ENCODE measurements at regions not wholly inside any gene's neighbourhood (a gene's known extent, or its start where the extent isn't known, plus 50 kb on each side); places are given as distances from the start of the nearest gene placed in this dataset.

- DNase-seq (ENCODE audit: low read depth in 4 of 4, low spot score in 2 of 4): no peak
Measured at GRCh38 chr20:50257860-50258259, 67.2 kb downstream of the CEBPB start.

- no peak for DNase-seq (ENCODE audit: low read depth in 4 of 4, low spot score in 2 of 4)
Measured at GRCh38 chr20:50258790-50259483, 68.3 kb downstream of the CEBPB start.

GRCh38 chr20:50259705-50260478 lies 69.3 kb downstream of the CEBPB start:
- DNase-seq (ENCODE audit: low read depth in 4 of 4, low spot score in 2 of 4): no peak

DNA sequence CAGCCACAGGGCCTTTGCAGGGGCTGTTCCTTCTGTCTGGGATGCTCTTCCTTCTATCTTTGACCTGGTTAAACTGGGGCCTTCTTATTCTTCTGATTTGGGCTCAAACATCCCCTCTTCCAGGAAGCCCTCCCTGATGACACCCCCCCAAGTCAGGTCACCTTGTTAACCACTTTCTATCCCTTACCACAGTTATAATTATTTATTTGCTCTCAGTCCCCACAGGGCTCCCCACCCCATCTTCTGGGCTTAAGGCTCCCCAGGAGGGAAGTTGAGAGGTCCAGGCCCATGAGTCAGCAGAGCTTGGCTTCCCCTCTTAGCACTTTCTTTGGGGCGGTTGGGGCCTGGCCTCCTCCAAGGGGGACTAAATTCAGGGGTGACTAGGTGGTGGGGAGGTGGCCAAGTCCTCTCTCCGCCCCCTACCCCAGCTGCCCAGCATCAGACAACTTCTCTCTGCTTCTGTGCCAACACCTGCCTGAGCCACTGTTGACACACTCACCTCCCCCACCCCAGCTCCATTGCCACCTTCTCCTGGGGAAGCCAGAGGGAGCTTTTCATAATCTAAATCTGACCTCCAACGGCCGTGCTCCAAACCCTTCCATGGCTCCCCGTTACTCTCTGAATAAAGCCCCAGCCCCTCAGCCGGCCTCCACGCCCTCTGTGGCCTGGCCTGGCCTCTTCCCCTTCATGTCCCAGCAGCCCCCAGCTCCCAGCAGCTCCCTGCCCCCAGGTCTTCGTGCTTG lies 70.0 kb downstream of the CEBPB start:
- DNase-seq (ENCODE audit: low read depth in 4 of 4, low spot score in 2 of 4): no peak

GRCh38 chr20:50261471-50262212 lies 71.0 kb downstream of the CEBPB start:
- no peak for DNase-seq (ENCODE audit: low read depth in 4 of 4, low spot score in 2 of 4)

GRCh38 chr20:50263831-50264230 lies 73.2 kb downstream of the CEBPB start:
- DNase-seq (ENCODE audit: low read depth in 4 of 4, low spot score in 2 of 4): no peak

GRCh38 chr20:50264534-50265145 lies 74.0 kb downstream of the CEBPB start:
- no peak for DNase-seq (ENCODE audit: low read depth in 4 of 4, low spot score in 2 of 4)

GRCh38 chr20:50265245-50265946 lies 74.8 kb downstream of the CEBPB start:
- DNase-seq (ENCODE audit: low read depth in 4 of 4, low spot score in 2 of 4): no peak

DNA sequence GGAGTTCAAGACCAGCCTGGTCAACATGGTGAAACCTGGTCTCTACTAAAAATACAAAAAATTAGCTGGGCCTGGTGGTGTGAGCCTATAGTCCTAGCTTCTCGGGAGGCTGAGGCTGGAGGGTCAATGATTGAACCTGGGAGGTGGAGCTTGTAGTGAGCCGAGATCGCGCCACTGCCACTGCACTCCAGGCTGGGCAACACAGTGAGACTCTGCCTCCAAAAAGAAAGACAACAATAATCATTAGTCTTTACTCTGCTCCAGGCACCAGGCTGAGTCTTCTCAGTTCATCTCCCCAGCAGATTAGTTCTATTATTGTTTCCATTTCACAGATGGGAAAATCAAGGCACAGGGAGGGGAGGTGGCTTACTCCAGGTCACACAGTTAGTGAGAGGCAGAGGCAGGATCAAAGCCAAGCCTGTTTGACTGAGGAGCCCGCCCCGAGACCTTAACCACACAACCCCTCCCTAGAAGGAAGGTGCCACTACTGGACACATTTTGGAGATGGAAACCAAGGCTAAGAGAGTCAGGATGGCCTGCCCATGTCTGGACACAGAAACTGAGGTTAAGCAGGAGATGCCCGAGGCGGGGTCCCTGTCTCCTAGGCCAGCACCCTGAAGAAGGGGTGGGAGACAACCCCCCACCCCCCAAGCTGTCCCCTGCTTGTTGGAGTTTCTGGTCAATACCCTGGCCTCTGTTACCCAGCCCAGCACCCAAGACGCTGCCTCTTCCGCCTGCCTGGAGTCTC lies 75.8 kb downstream of the CEBPB start:
- no peak for DNase-seq (ENCODE audit: low read depth in 4 of 4, low spot score in 2 of 4)

- DNase-seq (ENCODE audit: low read depth in 4 of 4, low spot score in 2 of 4): no peak
Measured at GRCh38 chr20:50267041-50267865, 76.6 kb downstream of the CEBPB start.

- no peak for DNase-seq (ENCODE audit: low read depth in 4 of 4, low spot score in 2 of 4)
Measured at GRCh38 chr20:50267866-50268219, 77.2 kb downstream of the CEBPB start.

GRCh38 chr20:50269091-50270033 lies 78.7 kb downstream of the CEBPB start:
- DNase-seq (ENCODE audit: low read depth in 4 of 4, low spot score in 2 of 4): no peak

DNA sequence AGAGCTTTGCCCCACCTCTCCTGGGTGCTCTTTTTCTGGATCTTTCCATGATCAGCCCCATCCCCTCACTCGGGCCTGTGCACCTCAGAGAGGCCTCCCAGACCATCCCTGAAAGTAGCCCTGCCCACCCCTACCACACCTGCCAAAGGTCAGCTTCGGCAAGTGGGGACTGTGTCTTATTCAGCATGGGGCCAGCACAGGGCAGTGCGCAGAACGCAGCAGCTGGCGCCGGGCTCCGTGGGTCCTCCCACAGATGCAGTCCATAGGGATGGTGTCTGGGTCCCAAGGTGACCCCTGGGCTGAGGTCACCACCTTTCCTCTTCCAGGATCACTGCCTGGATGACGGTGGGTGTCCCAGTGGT lies 79.4 kb downstream of the CEBPB start:
- DNase-seq (ENCODE audit: low read depth in 4 of 4, low spot score in 2 of 4): no peak

DNA sequence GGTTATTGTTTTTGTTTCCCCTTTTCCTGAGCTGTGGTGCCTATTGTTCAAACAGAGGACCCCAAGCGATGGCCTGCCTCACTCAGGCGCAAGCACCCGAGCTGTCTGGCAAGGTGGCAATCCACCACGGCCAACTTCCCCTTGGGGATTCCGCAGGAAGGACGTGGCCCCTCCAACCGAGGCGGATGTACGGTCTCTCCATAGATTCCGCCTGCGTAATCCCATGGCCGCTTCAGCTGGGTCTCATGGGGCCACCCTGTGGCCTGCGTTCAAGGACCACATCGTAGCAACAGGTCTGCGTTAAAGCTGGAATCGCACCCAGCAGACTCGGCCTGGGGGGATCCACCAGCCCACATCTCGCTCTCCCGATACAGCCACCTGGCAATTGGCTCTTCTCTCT lies 79.9 kb downstream of the CEBPB start:
- DNase-seq (ENCODE audit: low read depth in 4 of 4, low spot score in 2 of 4): no peak

GRCh38 chr20:50271176-50271575 lies 80.5 kb downstream of the CEBPB start:
- DNase-seq (ENCODE audit: low read depth in 4 of 4, low spot score in 2 of 4): no peak

DNA sequence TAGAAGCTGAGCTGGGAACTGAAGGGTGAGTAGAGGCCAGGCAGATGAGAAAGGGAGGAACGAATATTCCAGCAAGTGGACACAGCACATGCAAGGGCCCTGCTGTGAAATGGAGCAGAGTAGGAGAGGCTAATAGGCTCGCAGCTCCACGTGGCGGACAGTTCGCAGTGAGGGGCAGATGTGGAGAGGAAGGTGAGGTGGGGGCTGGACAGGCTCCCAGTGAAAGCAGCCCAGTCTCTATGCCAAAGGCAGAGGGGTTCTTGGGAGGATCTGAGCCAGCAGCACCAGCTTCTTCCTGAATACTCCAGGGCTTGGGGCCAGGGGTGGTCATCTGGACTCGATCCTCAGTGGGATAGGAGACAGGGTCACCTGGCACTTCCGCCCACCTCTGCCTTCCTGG lies 81.0 kb downstream of the CEBPB start:
- no peak for DNase-seq (ENCODE audit: low read depth in 4 of 4, low spot score in 2 of 4)

DNA sequence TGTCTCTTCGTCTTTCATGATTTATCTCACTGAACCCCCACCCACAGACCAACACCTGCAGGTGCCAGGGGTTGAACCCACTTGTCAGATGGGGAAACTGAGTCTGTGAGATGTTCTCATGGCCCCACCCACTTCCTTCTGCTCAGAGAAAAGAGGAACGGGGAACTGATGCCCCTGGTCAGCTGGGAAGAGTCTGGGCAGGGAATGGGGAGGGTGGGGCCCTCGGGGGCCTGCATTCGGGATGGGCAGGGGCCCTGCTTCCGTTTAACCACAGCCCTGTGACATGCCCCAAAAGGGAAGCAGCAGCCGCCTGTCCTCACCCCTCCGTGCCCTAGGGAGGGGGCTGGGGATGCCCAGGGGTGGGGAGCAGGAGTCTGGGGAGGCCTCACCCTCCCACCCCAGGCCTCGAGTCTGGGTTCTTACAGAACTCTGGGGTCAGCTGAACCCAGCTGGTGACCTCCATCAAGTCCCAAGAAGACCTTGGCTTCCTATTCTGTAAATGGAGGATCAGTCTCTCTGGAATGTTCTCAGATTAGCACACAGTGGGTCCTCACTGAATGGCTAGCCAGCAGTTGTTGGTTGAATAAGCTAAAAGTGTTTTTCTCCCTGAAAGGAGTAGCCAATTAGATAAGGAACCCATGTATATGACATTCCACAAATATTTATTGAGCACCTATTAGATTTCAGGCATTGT lies 81.5 kb downstream of the CEBPB start:
- no peak for DNase-seq (ENCODE audit: low read depth in 4 of 4, low spot score in 2 of 4)

All from left renal cortex interstitium (tissue), 4 donors.